Activated naive CD8-positive, alpha-beta T cell treated with anti-CD3 and anti-CD28 coated beads, Interleukin-2, amount 50 U/mL, for 24 hours (primary cell): ENCODE measurements at regions not wholly inside any gene's neighbourhood (a gene's known extent, or its start where the extent isn't known, plus 50 kb on each side); places are given as distances from the start of the nearest gene placed in this dataset.

ENCODE experiments used
- ATAC-seq: fragments of 150-1000 bp; cut with Tn5 transposase; one replicate; pipeline ENCODE4 v1.10.0; 2021
- DNase-seq: peaks from one replicate; pipeline ENCODE4 v3.0.0; 2021
- H3K27ac Mint-ChIP-seq: one replicate; pipeline ENCODE4 v1.8.0; 2021; ENCODE audit warnings: mild to moderate bottlenecking, mixed read lengths
- H3K27me3 Mint-ChIP-seq: one replicate; pipeline ENCODE4 v1.8.0; 2021; ENCODE audit warnings: mixed read lengths
- H3K36me3 Mint-ChIP-seq: one replicate; pipeline ENCODE4 v1.8.0; 2021; ENCODE audit warnings: low read depth, mixed read lengths
- H3K4me1 Mint-ChIP-seq: one replicate; pipeline ENCODE4 v1.8.0; 2021; ENCODE audit warnings: mixed read lengths
- H3K4me3 Mint-ChIP-seq: one replicate; pipeline ENCODE4 v1.8.0; 2021; ENCODE audit warnings: mild to moderate bottlenecking, moderate library complexity, mixed read lengths
- H3K9me3 Mint-ChIP-seq: one replicate; pipeline ENCODE4 v1.8.0; 2021; ENCODE audit warnings: mixed read lengths

DNA sequence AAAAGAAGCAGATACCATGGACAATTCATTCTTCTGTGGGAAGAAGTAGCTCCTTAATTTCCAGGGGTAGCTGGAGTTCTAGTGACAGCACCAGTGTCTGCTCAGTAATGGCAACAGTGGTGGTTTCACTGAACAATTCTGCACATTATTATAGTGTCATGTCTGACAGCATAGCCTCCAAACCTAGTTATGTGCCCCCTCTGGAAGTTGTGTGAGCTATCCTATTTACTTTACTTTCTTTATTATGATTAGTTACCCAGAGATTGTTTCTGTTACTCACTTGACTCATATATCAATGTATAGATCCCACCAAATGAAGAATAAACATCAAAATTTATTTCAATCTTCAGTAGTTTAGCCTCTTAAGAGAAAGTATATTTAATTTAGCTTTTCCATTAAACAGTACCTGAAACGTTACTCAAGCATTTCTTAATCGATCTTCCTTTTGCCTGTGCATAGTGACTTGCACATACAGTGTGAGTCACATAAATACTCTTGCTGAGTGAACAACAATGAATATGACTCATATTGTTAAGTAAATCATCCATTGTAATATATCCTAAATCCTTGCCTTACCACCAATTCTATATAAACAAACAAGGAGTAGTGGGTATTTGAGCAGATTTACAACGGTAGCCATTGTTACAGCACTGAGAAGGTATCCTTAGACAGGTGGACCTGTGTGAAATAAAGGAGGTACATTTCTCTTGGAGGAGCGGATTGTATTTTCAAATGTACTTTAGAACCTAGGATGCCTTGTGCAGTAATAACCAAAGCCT is 534.7 kb downstream of the ANKRD50 start:
- DNase-seq = no peak
- ATAC-seq = no peak
- H3K4me3 Mint-ChIP-seq = no peak overlapping the region
- no peaks in the 10 kb centered on the region for H3K36me3 Mint-ChIP-seq
- H3K9me3 Mint-ChIP-seq = peaks cover 20% of the 10 kb centered on the region
- no peak overlapping the region for H3K27ac Mint-ChIP-seq
- no peaks in the 10 kb centered on the region for H3K27me3 Mint-ChIP-seq
- H3K4me1 Mint-ChIP-seq = no peaks in the 10 kb centered on the region

DNA sequence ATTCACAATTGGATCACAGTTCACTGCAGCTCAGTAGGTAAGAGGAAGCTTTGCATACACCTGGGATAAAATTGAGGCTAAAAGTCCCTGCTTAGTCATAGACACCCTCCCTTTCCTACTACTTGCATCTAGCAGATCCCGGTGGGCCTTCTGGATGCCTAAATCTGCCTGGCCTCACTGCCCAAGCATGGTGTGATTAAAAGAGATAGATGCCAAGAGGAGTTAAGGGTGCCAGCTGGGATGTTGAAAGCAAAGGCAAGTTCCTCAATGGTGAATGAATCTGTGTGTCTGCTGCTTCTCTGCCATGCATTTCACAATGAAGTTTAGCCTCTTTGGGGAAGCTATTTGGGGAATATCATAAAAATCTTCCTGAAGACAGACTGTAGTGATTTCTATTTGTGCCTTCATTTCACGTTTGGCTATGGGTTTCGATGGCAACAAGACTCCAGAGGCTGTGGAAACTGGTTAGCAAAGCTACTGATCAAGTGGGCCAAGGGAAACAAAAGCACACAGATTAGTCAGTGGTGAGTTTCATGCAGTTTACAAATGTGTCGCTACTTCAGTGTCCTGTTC is 534.0 kb downstream of the ANKRD50 start:
- Mint-ChIP-seq H3K4me3 (no peak overlapping the region), H3K4me1 (no peaks in the 10 kb centered on the region), H3K27me3 (no peaks in the 10 kb centered on the region), H3K36me3 (no peaks in the 10 kb centered on the region), H3K9me3 (peaks cover 20% of the 10 kb centered on the region), H3K27ac (no peak overlapping the region)
- no peak for ATAC-seq
- no peak for DNase-seq

GRCh38 chr4:124179506-124180186 is 532.9 kb downstream of the ANKRD50 start:
- ATAC-seq (no peak), DNase-seq (no peak)
- Mint-ChIP-seq H3K4me1 (no peaks in the 10 kb centered on the region), H3K9me3 (peaks cover 20% of the 10 kb centered on the region), H3K36me3 (no peaks in the 10 kb centered on the region), H3K4me3 (no peak overlapping the region), H3K27ac (no peak overlapping the region), H3K27me3 (no peaks in the 10 kb centered on the region)

GRCh38 chr4:124181039-124181438 is 531.5 kb downstream of the ANKRD50 start:
- DNase-seq = no peak

DNA sequence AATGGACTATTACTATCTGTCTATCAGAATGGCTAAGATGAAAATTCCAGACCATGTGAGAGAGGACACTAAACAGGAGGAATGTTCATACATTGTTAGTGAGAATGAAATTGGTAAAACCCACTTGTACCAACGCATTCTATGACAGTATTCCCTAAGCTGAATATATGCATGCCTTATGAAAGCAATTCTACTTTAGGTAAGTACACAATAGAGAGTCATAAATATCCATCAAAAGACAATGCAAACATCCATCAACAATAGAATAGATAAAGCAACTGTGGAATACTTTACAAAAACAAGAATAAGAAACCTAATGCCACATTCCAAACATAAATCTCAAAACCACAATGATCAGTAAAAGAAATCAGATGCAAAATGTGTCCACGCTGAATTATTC is 529.3 kb downstream of the ANKRD50 start:
- Mint-ChIP-seq H3K4me1 (no peaks in the 10 kb centered on the region), H3K4me3 (no peak overlapping the region)

More at GRCh38 chr4:124181039-124181438, 531.5 kb downstream of the ANKRD50 start:
- Mint-ChIP-seq H3K36me3 (no peaks in the 10 kb centered on the region), H3K9me3 (peaks cover 20% of the 10 kb centered on the region), H3K4me3 (no peak overlapping the region), H3K4me1 (no peaks in the 10 kb centered on the region), H3K27ac (no peak overlapping the region), H3K27me3 (no peaks in the 10 kb centered on the region)
- ATAC-seq = no peak

GRCh38 chr4:124183926-124184325 is 528.6 kb downstream of the ANKRD50 start:
- Mint-ChIP-seq H3K4me3 (no peak overlapping the region), H3K4me1 (no peaks in the 10 kb centered on the region), H3K36me3 (no peaks in the 10 kb centered on the region), H3K9me3 (peaks cover 20% of the 10 kb centered on the region), H3K27me3 (no peaks in the 10 kb centered on the region), H3K27ac (no peak overlapping the region)
- ATAC-seq = no peak
- DNase-seq = no peak

More for the DNA sequence above, 529.3 kb downstream of the ANKRD50 start:
- Mint-ChIP-seq H3K27me3 (no peaks in the 10 kb centered on the region), H3K9me3 (peaks cover 20% of the 10 kb centered on the region), H3K36me3 (no peaks in the 10 kb centered on the region), H3K27ac (no peak overlapping the region)
- ATAC-seq (no peak), DNase-seq (no peak)

DNA sequence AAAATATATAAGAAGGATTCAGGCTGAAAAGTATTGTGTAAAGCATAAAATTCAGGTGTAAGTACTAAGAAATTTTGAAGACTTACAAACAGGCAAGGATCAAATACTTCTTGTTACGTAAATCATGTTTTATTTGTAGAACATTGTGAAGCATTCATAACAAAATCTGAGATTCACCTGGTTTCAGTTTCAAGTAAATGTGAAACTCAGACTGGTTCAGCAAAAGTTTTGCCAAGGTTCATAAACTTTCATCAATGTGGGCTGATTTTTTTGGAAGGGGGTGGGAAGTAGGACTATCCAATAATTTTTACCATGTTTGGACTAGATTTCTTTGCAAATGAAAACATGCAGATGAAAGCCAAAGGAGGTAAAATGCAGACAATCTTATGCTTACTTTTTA is 527.7 kb downstream of the ANKRD50 start:
- H3K4me1 Mint-ChIP-seq = no peaks in the 10 kb centered on the region
- no peak for DNase-seq
- H3K27ac Mint-ChIP-seq = no peak overlapping the region

DNA sequence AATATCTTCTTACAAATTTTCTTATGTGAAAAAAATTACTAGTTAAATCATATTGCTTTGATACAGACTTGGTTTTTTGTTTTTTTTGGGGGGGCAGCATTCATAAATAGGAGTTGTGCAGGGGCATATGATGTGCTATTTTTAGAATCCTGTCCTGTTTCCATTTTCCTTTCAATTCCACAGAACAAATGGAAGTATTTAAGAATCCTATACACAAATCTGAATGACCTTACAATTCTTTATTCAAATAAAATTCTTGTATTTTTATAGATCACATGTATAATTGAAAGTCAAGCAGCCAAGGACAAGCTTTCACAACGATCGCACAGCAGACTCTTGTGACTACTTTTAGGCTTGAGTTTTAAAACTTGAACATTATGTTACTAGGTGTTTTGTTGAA is 523.9 kb downstream of the ANKRD50 start:
- ATAC-seq = no peak
- no peaks in the 10 kb centered on the region for H3K27me3 Mint-ChIP-seq
- peaks cover 9% of the 10 kb centered on the region for H3K9me3 Mint-ChIP-seq
- H3K36me3 Mint-ChIP-seq = no peaks in the 10 kb centered on the region
- no peaks in the 10 kb centered on the region for H3K4me1 Mint-ChIP-seq
- no peak overlapping the region for H3K27ac Mint-ChIP-seq
- no peak for DNase-seq
- H3K4me3 Mint-ChIP-seq = no peak overlapping the region

More for the DNA sequence above, 527.7 kb downstream of the ANKRD50 start:
- H3K27me3 Mint-ChIP-seq = no peaks in the 10 kb centered on the region
- peaks cover 19% of the 10 kb centered on the region for H3K9me3 Mint-ChIP-seq
- no peak overlapping the region for H3K4me3 Mint-ChIP-seq
- no peak for ATAC-seq
- H3K36me3 Mint-ChIP-seq = no peaks in the 10 kb centered on the region

GRCh38 chr4:124189545-124189944 is 523.0 kb downstream of the ANKRD50 start:
- no peak for DNase-seq
- Mint-ChIP-seq H3K4me1 (no peaks in the 10 kb centered on the region), H3K27me3 (no peaks in the 10 kb centered on the region), H3K9me3 (peaks cover 11% of the 10 kb centered on the region), H3K4me3 (no peak overlapping the region), H3K27ac (no peak overlapping the region), H3K36me3 (no peaks in the 10 kb centered on the region)
- no peak for ATAC-seq

- H3K27ac Mint-ChIP-seq = no peak overlapping the region
- ATAC-seq (no peak), DNase-seq (no peak)
- peaks cover 23% of the 10 kb centered on the region for H3K9me3 Mint-ChIP-seq
- no peaks in the 10 kb centered on the region for H3K4me1 Mint-ChIP-seq
- no peaks in the 10 kb centered on the region for H3K36me3 Mint-ChIP-seq
- no peaks in the 10 kb centered on the region for H3K27me3 Mint-ChIP-seq
- H3K4me3 Mint-ChIP-seq = no peak overlapping the region
Observed at GRCh38 chr4:124191329-124191728, 521.2 kb downstream of the ANKRD50 start.

DNA sequence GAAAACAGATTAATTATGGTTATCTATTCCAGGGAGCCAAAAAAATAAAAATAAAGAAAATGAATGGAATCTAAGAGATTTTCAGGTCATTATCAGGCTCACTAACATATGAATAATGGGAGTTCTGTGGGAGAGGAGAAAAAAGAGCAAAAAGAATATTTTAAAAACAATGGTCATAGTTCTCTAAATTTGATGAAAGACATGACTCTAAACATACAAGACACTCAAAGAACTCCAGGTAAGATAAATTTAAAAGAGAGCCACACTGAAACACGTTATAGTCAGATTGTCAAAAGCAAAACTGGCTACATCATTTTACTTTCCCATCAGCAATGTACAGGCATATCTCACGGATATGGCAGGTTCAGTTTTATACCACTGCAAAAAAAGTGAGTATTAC is 520.0 kb downstream of the ANKRD50 start:
- no peak for ATAC-seq
- H3K4me3 Mint-ChIP-seq = no peak overlapping the region
- no peaks in the 10 kb centered on the region for H3K36me3 Mint-ChIP-seq
- H3K4me1 Mint-ChIP-seq = no peaks in the 10 kb centered on the region
- no peaks in the 10 kb centered on the region for H3K27me3 Mint-ChIP-seq
- H3K9me3 Mint-ChIP-seq = peaks cover 23% of the 10 kb centered on the region
- H3K27ac Mint-ChIP-seq = no peak overlapping the region
- no peak for DNase-seq

GRCh38 chr4:124199185-124199584 is 513.3 kb downstream of the ANKRD50 start:
- DNase-seq (no peak), ATAC-seq (no peak)
- H3K27ac Mint-ChIP-seq = no peak overlapping the region
- H3K4me1 Mint-ChIP-seq = no peaks in the 10 kb centered on the region
- H3K36me3 Mint-ChIP-seq = no peaks in the 10 kb centered on the region
- no peak overlapping the region for H3K4me3 Mint-ChIP-seq
- H3K9me3 Mint-ChIP-seq = peaks cover 13% of the 10 kb centered on the region
- no peaks in the 10 kb centered on the region for H3K27me3 Mint-ChIP-seq

DNA sequence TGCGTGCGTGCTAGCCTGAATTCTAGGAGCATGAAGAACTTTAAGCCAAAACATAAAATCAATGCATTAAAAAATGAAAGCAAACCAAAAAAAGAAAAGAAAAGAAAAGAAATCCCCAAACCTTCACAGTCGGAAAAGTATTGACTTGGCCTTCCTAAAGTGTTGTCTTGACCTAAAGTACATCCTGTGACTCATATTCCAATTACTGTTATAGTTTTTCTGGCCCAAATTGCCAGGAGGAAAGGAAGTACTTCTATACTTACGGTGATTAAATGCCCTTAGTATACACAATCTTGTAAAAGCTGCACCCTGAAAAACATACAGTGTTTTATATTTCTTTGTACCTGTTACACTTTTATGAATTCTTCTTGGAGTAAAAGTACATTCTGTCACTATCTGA is 512.8 kb downstream of the ANKRD50 start:
- DNase-seq (no peak), ATAC-seq (no peak)
- no peaks in the 10 kb centered on the region for H3K4me1 Mint-ChIP-seq
- no peaks in the 10 kb centered on the region for H3K27me3 Mint-ChIP-seq
- H3K27ac Mint-ChIP-seq = no peak overlapping the region
- no peak overlapping the region for H3K4me3 Mint-ChIP-seq
- H3K9me3 Mint-ChIP-seq = peaks cover 10% of the 10 kb centered on the region
- no peaks in the 10 kb centered on the region for H3K36me3 Mint-ChIP-seq

DNA sequence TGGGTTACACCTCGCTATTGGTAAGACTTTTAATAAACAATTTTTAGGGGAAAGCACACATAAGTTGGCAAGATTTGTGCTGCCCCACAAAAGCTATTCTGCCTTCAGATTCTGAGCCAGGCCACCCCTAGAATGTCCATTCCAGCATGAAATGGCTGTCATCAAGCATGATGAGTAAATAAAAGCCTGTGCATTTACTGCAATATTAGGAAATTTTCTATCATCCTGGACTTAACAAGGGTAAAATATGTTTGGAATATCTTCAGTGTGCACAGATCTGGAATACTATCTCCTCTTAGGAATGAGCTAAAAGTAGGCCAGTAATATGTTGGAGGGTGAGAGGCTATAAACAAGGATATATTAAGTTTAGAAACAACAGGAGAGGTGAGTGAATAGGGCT is 510.9 kb downstream of the ANKRD50 start:
- Mint-ChIP-seq H3K27me3 (no peaks in the 10 kb centered on the region), H3K27ac (no peak overlapping the region), H3K36me3 (no peaks in the 10 kb centered on the region), H3K4me3 (no peak overlapping the region), H3K9me3 (no peaks in the 10 kb centered on the region), H3K4me1 (no peaks in the 10 kb centered on the region)
- DNase-seq (no peak), ATAC-seq (no peak)

DNA sequence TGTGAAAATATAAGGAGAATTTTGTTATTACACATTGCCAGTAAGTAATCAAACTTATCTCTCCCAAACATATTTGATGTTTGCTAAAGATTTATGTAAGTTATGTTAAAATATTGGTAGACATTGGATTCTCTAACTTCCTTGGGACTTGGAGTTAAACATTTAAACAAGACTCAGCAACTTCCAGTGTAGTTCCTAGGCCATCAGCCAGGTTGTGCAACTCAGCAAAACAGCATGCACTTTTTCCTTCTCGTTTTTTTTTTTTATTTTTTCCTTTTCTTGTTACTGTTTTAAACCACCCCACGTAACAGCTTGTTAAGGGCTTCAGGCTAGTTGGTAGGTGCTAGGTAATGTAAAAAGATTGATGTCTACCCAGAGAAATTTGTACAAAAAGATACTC is 510.4 kb downstream of the ANKRD50 start:
- Mint-ChIP-seq H3K4me3 (no peak overlapping the region), H3K36me3 (no peaks in the 10 kb centered on the region)

More for the DNA sequence above, 510.4 kb downstream of the ANKRD50 start:
- ATAC-seq = no peak
- no peak for DNase-seq
- H3K4me1 Mint-ChIP-seq = no peaks in the 10 kb centered on the region
- no peaks in the 10 kb centered on the region for H3K9me3 Mint-ChIP-seq
- H3K27ac Mint-ChIP-seq = no peak overlapping the region
- no peaks in the 10 kb centered on the region for H3K27me3 Mint-ChIP-seq
